ENCODE measurements at regions not wholly inside any gene's neighbourhood (a gene's known extent, or its start where the extent isn't known, plus 50 kb on each side); places are given as distances from the start of the nearest gene placed in this dataset.

GRCh38 chr10:58892031-58892531, 284.4 kb upstream of the PHYHIPL start:
- intact Hi-C loops (cut with DNase I) = no loop called here
- Histone ChIP-seq H3K4me1 (no peaks in the 10 kb centered on the region), H3K27me3 (no peaks in the 10 kb centered on the region), H3K9me3 (no peaks in the 10 kb centered on the region), H3K36me3 (no peaks in the 10 kb centered on the region), H3K4me3 (no peak overlapping the region), H3K27ac (no peak overlapping the region)
- no peak for TF ChIP-seq CTCF (IDR thresholded peaks at IDR 0.05)
- ATAC-seq = peak; percentile 28
- no peak for DNase-seq

GRCh38 chr10:58894929-58895328, 281.5 kb upstream of the PHYHIPL start:
- DNase-seq (no peak), ATAC-seq (no peak)
- H3K4me1 ChIP-seq = no peaks in the 10 kb centered on the region
- no peak overlapping the region for H3K4me3 ChIP-seq
- intact Hi-C loops (cut with DNase I) = no loop called here
- H3K36me3 ChIP-seq = no peaks in the 10 kb centered on the region
- no peak for TF ChIP-seq CTCF (IDR thresholded peaks at IDR 0.05)
- no peak overlapping the region for H3K27ac ChIP-seq
- H3K9me3 ChIP-seq = no peaks in the 10 kb centered on the region
- no peaks in the 10 kb centered on the region for H3K27me3 ChIP-seq

- Histone ChIP-seq H3K27ac (no peak overlapping the region), H3K9me3 (no peaks in the 10 kb centered on the region), H3K36me3 (no peaks in the 10 kb centered on the region), H3K4me3 (no peak overlapping the region), H3K4me1 (no peaks in the 10 kb centered on the region), H3K27me3 (no peaks in the 10 kb centered on the region)
- intact Hi-C loops (cut with DNase I) = no loop called here
- ATAC-seq = no peak
- no peak for TF ChIP-seq CTCF (IDR thresholded peaks at IDR 0.05)
- DNase-seq = no peak
Observed at GRCh38 chr10:58896229-58896628, 280.2 kb upstream of the PHYHIPL start.

- Histone ChIP-seq H3K36me3 (no peaks in the 10 kb centered on the region), H3K27ac (no peak overlapping the region), H3K4me1 (no peaks in the 10 kb centered on the region), H3K9me3 (no peaks in the 10 kb centered on the region), H3K4me3 (no peak overlapping the region), H3K27me3 (no peaks in the 10 kb centered on the region)
- intact Hi-C loops (cut with DNase I) = no loop called here
- no peak for TF ChIP-seq CTCF (IDR thresholded peaks at IDR 0.05)
- ATAC-seq (no peak), DNase-seq (no peak)
Observed at GRCh38 chr10:58897236-58897635, 279.2 kb upstream of the PHYHIPL start.

GRCh38 chr10:58897708-58898107, 278.7 kb upstream of the PHYHIPL start:
- no peak overlapping the region for H3K27ac ChIP-seq
- H3K9me3 ChIP-seq = no peaks in the 10 kb centered on the region
- no peak overlapping the region for H3K4me3 ChIP-seq
- no peaks in the 10 kb centered on the region for H3K36me3 ChIP-seq
- H3K4me1 ChIP-seq = no peaks in the 10 kb centered on the region
- no peaks in the 10 kb centered on the region for H3K27me3 ChIP-seq
- no peak for DNase-seq
- no peak for ATAC-seq
- TF ChIP-seq CTCF (IDR thresholded peaks at IDR 0.05) = no peak
- intact Hi-C loops (cut with DNase I) = no loop called here
